Posterior vena cava (tissue), 2 donors: ENCODE measurements at regions not wholly inside any gene's neighbourhood (a gene's known extent, or its start where the extent isn't known, plus 50 kb on each side); places are given as distances from the start of the nearest gene placed in this dataset.
"Not testable (repeated sequence)": the region's sequence is repeated elsewhere in the genome, so short reads cannot be mapped to it uniquely, and the experiment has no call there.

ENCODE experiments used
- DNase-seq: peaks from one replicate; pipeline ENCODE4 v3.0.0-alpha.2; 2020; ENCODE audit warnings: low spot score
- intact Hi-C, 2 donors: fragments of 100-400 bp; cut with DNase I; formaldehyde crosslinking; loops; one replicate each; pipeline versions ENCODE4 v1.14.1 to v1.14.2; 2022 to 2023
- donor health status: DM: yes; HTN: yes; CAD: no.
- donor health status: DM: yes; HTN: yes; CAD: no.

GRCh38 chr9:64370344-64370743 lies 914.7 kb downstream of the FOXD4L5 start:
- DNase-seq = peak; percentile 43
- intact Hi-C loops = not testable (repeated sequence)

- intact Hi-C loops = not testable (repeated sequence)
Observed at GRCh38 chr9:64369644-64370043, 915.4 kb downstream of the FOXD4L5 start.

GRCh38 chr9:64369114-64369513 lies 915.9 kb downstream of the FOXD4L5 start:
- intact Hi-C loops = not testable (repeated sequence)
- peak; percentile 91 for DNase-seq

More at GRCh38 chr9:64369644-64370043, 915.4 kb downstream of the FOXD4L5 start:
- peak; percentile 1 for DNase-seq

- DNase-seq, intact Hi-C loops: not testable (repeated sequence)
Observed at GRCh38 chr9:64368644-64368942, 916.4 kb downstream of the FOXD4L5 start.

- intact Hi-C loops = not testable (repeated sequence)
- DNase-seq = peak; percentile 8
Observed at GRCh38 chr9:64367826-64368643, 917.0 kb downstream of the FOXD4L5 start.
